Loucy (cell line): ENCODE measurements at regions not wholly inside any gene's neighbourhood (a gene's known extent, or its start where the extent isn't known, plus 50 kb on each side); places are given as distances from the start of the nearest gene placed in this dataset.

Experiments used
- H2AFZ ChIP-seq: fragments of 200-600 bp; sonication (generic); 2 replicates; pipeline ENCODE4 v1.6.0; 2016; ENCODE audit warnings: antibody characterized with exemption, mild to moderate bottlenecking, low read length, moderate library complexity
- H3F3A ChIP-seq: fragments of 200-600 bp; 2 replicates; pipeline ENCODE4 v1.6.0; 2016; ENCODE audit warnings: antibody characterized with exemption, low read depth, mild to moderate bottlenecking
- H3K27me3 ChIP-seq: fragments of 200-600 bp; sonication (generic); 2 replicates; pipeline ENCODE4 v1.6.1; 2014; ENCODE audit warnings: low read length, mild to moderate bottlenecking; ENCODE audit not compliant: insufficient read depth, poor library complexity, severe bottlenecking
- H3K36me3 ChIP-seq: fragments of 200-600 bp; sonication (generic); 2 replicates; pipeline ENCODE4 v1.6.1; 2016; ENCODE audit warnings: low read length; ENCODE audit not compliant: insufficient read depth
- H3K4me1 ChIP-seq: fragments of 200-600 bp; sonication (generic); 2 replicates; pipeline ENCODE4 v1.5.1; 2014; ENCODE audit warnings: low read length, mild to moderate bottlenecking; ENCODE audit not compliant: insufficient read depth, poor library complexity, severe bottlenecking
- H3K4me2 ChIP-seq: fragments of 200-600 bp; sonication (generic); 2 replicates; pipeline ENCODE4 v1.6.0; 2014; ENCODE audit warnings: antibody characterized with exemption, low read length, low read depth, mild to moderate bottlenecking; ENCODE audit not compliant: poor library complexity, severe bottlenecking
- H3K4me3 ChIP-seq: fragments of 200-600 bp; sonication (generic); 2 replicates; pipeline ENCODE4 v1.5.1; 2014; ENCODE audit warnings: low read length, mild to moderate bottlenecking, mixed read lengths; ENCODE audit not compliant: poor library complexity, severe bottlenecking
- H3K79me2 ChIP-seq: fragments of 200-600 bp; sonication (generic); 2 replicates; pipeline ENCODE4 v1.6.1; 2014; ENCODE audit warnings: low read length; ENCODE audit not compliant: insufficient read depth
- H3K9ac ChIP-seq: fragments of 200-600 bp; sonication (generic); 2 replicates; pipeline ENCODE4 v1.6.0; 2014; ENCODE audit warnings: mild to moderate bottlenecking, low read depth, low read length, moderate library complexity; ENCODE audit not compliant: poor library complexity, severe bottlenecking
- H3K9me2 ChIP-seq: fragments of 200-600 bp; sonication (generic); replicated peaks from 2 replicates; pipeline ENCODE4 v1.6.1; 2016; ENCODE audit warnings: low read depth, low read length, mixed read lengths
- H3K9me3 ChIP-seq: fragments of 200-600 bp; sonication (generic); 2 replicates; pipeline ENCODE4 v1.6.1; 2014; ENCODE audit warnings: mild to moderate bottlenecking, antibody characterized with exemption, low read length, low read depth; ENCODE audit not compliant: insufficient read depth
- H4K20me1 ChIP-seq: fragments of 200-600 bp; sonication (generic); 2 replicates; pipeline ENCODE4 v1.6.0; 2014; ENCODE audit warnings: antibody characterized with exemption, low read length, mild to moderate bottlenecking; ENCODE audit not compliant: insufficient read depth, poor library complexity, severe bottlenecking
- EZH2phosphoT487 ChIP-seq: fragments of 200-600 bp; IDR thresholded peaks from 2 replicates; pipeline ENCODE4 v1.6.1; 2018; ENCODE audit warnings: antibody characterized with exemption, mild to moderate bottlenecking, moderate library complexity, borderline replicate concordance
- TF ChIP-seq, protein P1 (sequence below): fragments of 200-600 bp; sonication (generic); conservative IDR thresholded peaks from 2 replicates; pipeline ENCODE4 v1.5.1; 2014; ENCODE audit warnings: mild to moderate bottlenecking, antibody characterized with exemption, low read length

GRCh38 chr14:56351861-56352260 lies 227.7 kb upstream of the TMEM260 start:
- Histone ChIP-seq H3K9me2 (no peaks in the 10 kb centered on the region), H3K36me3 (peaks cover 13% of the 10 kb centered on the region), H3K4me3 (no peak overlapping the region), H3F3A (no peaks in the 10 kb centered on the region), H3K27me3 (no peaks in the 10 kb centered on the region), H3K9ac (no peak overlapping the region), H3K79me2 (no peaks in the 10 kb centered on the region; the same call in 1 of the 2 replicates), H3K4me2 (no peak overlapping the region), H3K9me3 (peaks cover 25% of the 10 kb centered on the region), H2AFZ (no peak overlapping the region), H4K20me1 (no peaks in the 10 kb centered on the region), H3K4me1 (peaks cover 46% of the 10 kb centered on the region)
- TF ChIP-seq, protein P1, sequence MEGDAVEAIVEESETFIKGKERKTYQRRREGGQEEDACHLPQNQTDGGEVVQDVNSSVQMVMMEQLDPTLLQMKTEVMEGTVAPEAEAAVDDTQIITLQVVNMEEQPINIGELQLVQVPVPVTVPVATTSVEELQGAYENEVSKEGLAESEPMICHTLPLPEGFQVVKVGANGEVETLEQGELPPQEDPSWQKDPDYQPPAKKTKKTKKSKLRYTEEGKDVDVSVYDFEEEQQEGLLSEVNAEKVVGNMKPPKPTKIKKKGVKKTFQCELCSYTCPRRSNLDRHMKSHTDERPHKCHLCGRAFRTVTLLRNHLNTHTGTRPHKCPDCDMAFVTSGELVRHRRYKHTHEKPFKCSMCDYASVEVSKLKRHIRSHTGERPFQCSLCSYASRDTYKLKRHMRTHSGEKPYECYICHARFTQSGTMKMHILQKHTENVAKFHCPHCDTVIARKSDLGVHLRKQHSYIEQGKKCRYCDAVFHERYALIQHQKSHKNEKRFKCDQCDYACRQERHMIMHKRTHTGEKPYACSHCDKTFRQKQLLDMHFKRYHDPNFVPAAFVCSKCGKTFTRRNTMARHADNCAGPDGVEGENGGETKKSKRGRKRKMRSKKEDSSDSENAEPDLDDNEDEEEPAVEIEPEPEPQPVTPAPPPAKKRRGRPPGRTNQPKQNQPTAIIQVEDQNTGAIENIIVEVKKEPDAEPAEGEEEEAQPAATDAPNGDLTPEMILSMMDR = no peak
- TF ChIP-seq EZH2phosphoT487 = no peak

DNA sequence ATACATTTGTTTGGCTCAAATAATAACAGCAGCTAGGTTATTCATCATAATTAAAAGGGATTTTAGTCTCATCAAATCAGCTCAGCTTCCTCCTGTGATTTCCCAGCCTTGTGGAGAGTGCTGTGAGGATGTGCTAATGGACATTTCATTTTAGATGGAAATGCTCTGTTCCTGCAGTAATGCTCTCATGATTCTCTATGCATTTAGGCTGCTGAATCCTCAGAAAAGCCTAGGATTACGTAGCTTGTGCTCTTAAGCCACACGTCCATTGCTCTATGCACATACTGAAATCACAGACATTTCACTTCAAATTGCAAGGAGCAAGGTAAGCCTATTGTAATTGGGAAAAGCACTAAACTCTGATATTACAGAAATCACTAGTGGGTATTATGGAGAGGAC lies 226.6 kb upstream of the TMEM260 start:
- Histone ChIP-seq H3K4me3 (no peak overlapping the region), H3K4me1 (peaks cover 51% of the 10 kb centered on the region), H2AFZ (no peak overlapping the region), H3K27me3 (no peaks in the 10 kb centered on the region), H4K20me1 (no peaks in the 10 kb centered on the region), H3K9ac (no peak overlapping the region), H3K9me3 (peaks cover 25% of the 10 kb centered on the region), H3K9me2 (no peaks in the 10 kb centered on the region), H3K4me2 (no peak overlapping the region), H3K36me3 (peaks cover 13% of the 10 kb centered on the region), H3F3A (peaks cover 2% of the 10 kb centered on the region; the same call in 1 of the 2 replicates), H3K79me2 (no peaks in the 10 kb centered on the region; the same call in 1 of the 2 replicates)
- TF ChIP-seq, protein P1 = no peak
- no peak for TF ChIP-seq EZH2phosphoT487

DNA sequence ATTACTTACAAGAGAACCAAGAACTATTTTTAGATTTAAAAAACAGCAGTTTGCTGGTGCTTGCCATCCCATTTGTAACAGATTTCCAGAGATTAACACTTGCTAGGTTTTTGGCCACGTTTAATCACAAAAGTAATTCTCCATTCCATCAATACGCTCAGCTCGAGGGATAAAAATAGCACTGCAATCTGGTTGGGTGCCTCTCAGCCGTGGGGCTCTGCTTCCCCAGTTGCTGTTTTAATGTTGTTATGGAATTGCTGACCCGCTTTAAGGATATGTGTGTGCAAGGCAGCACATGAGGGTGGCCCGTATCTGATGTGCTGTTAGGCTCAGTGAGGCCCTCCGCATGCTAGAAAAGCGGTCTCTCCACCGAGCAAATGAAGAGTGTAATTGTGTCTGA lies 222.2 kb upstream of the TMEM260 start:
- Histone ChIP-seq H3K4me1 (peaks cover 77% of the 10 kb centered on the region), H3K9ac (peak overlapping the region; percentile 81), H3K9me3 (peaks cover 4% of the 10 kb centered on the region; the same call in 1 of the 2 replicates), H3K36me3 (peaks cover under 1% of the 10 kb centered on the region; the same call in 1 of the 2 replicates), H3K4me2 (peak overlapping the region; percentile 59), H3K79me2 (no peaks in the 10 kb centered on the region; the same call in 1 of the 2 replicates), H3F3A (peaks cover 18% of the 10 kb centered on the region), H3K27me3 (no peaks in the 10 kb centered on the region), H4K20me1 (no peaks in the 10 kb centered on the region), H3K4me3 (no peak overlapping the region), H2AFZ (no peak overlapping the region), H3K9me2 (no peaks in the 10 kb centered on the region)
- TF ChIP-seq, protein P1 = no peak
- TF ChIP-seq EZH2phosphoT487 = no peak
